GM19438 (cell line): ENCODE measurements at regions not wholly inside any gene's neighbourhood (a gene's known extent, or its start where the extent isn't known, plus 50 kb on each side); places are given as distances from the start of the nearest gene placed in this dataset.

Experiments
- ATAC-seq: cut with Tn5 transposase; IDR thresholded peaks from one replicate; pipeline ENCODE4 v1.9.1; 2021; ENCODE audit warnings: low read depth; ENCODE audit not compliant: unreplicated experiment

DNA sequence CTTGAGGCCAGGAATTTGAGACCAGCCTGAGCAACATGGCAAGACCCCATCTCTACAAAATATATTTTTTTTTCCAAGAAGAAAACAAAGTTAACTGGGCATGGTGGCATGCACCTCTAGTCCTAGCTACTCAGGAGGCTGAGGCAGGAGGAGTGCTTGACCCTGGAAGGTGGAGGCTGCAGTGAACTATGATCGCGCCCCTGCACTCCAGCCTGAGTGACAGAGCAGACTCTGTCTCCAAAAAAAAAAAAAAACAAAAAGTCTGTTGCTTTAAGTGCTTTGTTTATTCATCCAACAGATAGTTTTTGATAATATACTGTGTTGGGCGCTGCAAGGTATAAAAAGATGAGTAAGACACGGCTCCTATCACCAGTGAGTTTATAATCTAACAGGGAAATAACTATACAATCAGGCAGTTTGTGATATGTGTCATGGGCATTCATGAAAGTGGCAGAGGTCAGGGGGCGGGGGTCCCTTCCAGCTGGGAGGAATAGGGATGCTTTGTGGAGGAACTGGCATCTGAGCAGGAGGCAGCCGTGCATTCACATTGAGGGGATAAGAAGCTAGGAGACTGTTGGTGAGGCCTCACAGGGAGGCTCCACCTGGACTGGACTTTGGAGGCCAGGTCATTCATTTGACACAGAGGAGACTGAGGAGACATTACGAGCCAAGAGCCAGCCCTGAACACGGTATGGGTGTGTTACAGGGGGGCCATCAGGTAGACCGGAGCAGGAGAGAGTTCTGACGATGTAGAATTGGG is 67.3 kb upstream of the ERRFI1 start:
- no peak for ATAC-seq

DNA sequence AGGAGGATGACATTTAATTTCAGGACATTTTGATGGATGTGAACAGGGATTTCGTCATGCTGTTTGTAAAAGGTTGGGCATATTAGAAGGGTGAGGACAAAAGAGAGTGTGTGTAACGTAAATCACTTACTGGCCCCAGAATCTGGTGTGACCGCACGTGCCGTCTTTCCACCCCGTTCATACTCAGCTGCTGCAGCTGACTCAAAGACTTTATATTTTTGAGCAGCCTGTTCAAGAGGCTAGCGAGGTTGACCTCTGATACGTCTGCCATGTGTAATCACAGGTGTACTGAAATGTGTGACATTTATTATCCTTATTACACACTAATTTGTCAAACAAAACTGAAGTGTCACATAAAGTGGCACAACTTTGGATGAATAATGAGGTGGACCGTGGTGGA is 66.5 kb upstream of the ERRFI1 start:
- ATAC-seq: no peak

DNA sequence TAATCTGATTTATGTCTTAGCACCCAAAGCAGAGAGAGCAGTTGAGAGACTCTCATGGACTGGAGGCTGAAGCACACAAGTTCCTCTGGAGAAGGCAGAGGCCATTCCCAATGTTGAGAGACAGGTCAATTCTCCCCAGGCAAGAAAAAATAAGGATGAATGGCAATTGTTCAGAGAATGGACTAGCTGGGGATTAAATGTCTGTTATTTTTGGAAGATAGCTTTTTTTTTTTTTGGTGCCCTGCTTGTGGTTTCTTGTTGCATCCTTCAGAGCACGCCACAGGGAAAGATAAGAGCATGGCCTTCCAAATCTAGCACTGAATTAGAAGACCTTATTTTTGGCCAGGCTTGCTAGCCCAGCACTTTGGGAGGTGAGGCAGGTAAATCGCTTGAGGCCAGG is 65.6 kb upstream of the ERRFI1 start:
- ATAC-seq: no peak

DNA sequence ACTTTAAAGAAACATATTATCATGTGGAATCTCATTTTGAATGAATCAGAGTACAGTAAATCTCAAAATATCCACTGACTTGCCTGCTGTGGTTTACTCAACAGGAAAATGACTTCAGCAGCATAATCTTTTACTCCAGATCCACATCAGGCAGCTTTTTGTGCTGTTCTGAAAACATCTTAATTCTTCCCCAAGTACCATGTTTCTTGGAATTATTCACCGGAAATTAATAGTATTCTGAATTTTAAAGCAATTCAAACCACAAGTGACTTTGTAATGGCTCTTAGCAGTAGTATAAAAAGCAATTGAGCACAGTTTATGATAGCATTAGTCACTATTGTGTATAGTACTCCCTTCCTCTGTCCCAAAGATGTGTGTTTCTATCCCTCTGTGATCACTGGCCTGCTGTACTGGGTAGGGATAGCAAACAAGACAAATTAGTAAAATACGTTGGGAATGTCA is 64.2 kb upstream of the ERRFI1 start:
- ATAC-seq: no peak

DNA sequence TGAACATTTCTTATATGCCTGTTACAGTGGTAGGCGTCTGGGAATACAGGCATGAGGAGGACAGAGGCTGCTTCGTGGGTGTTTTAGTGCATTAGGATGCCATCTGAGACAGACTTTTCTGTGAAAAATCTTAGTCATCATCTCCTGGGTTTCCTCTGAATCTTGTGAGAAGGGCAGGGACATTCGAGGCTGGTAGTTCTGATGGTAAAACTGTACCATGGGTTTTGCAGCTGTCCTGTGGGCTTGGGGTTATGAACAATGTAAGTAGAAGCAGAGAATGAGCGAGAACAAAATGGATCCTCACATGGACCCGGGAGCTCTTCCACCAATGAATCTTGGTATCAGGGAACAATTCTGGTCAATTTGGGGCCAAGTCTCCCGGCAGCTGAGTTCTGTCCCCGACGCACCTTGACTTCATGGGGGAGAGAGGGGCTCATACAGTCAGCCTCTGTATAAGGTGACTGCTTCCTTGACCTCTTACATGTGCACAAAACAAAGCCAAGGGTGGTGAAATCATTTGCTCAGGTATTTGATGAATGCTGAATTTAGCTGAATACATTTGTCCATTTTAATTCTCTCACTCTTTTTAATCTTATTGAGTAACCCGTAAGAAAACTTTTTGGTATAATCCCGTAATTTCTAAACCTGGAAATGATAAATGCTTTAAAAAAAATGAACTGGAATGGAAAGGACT is 63.6 kb upstream of the ERRFI1 start:
- no peak for ATAC-seq

DNA sequence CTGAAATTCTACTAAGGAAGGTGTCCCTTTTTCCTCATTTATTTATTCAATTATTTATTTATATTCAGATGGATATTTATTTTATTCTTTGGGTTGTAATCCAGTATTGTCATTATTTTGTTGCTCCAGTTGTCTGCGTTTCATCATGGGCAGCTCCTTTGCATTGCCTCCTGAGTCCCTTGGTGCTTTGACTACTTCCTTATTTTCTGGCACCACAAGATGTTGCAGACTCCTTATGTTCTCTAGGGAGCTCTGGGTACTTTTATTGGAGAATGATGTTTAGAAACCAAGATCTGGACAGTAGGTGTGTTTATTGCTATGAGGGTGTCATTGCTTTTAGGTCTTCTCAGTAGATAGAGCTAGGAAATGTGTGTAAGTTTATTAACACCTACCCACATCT is 59.9 kb upstream of the ERRFI1 start:
- ATAC-seq: no peak

DNA sequence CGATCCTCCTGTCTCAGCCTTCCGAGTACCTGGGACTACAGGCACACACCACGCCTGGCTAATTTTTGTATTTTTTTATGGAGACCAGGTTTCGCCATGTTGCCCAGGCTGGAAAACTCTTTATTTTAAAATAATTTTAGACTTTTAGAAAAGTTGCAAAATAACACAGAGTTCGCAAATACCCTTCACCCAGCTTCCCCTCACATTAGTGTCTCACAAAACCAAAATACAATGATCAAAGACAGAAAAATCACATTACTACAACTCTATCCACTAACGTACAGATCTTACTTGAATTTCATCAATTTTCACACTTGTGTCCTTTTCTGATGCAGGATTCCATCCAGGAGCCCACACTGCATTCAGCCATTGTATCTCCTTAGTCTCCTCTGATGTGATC is 58.8 kb upstream of the ERRFI1 start:
- no peak for ATAC-seq

DNA sequence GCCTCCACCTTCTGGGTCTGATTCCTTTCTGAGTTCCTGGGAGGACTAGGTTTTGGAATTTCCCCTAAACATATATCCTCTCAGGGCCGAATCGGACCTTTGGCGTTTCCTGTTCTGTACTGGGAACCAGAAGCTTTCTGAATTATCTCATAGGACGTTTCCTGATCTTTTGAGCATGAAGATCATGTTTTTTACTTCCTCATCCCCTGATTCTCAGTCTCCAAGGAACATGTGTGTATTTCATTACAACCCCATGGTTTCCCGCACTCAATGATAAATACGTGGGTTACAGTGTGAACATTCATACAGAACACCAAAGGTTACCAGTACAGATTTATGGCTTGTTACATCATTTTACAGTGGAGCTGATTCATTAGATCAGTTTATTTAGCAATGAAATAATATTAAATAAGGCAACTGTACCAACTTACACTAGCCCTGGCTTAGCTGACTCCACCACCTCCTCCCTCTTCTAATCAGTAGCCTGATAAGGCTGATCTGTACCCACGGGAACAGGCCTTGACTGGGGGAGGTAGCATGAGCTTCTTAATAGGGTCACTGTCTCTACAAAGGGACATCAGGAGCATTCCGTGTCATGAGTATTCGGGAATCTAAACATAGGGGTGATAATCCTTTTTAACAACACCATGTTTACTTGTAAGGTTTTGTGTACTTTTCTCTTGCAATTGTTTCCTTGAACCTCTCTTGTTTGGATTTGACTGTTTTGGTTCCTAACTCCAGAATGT is 57.8 kb upstream of the ERRFI1 start:
- no peak for ATAC-seq

DNA sequence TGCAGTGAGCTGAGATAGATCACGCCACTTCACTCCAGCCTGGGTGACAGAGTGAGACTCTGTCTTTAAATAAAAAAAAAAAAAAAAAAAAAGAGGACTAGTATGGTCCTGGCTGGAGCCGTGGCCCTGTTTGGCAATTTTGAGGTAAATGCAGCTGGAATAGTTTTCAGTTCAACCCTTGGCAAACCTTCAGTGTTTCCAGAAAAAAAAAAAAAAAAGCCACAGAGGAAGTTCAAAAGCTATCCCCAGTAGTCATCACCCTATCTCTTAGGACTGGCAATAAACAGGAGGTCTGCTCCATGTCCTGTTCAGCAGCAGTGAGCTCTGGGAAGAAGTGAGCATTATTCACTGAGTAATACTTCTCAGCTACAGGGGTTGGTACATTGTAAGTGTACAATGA is 56.8 kb upstream of the ERRFI1 start:
- ATAC-seq: no peak

DNA sequence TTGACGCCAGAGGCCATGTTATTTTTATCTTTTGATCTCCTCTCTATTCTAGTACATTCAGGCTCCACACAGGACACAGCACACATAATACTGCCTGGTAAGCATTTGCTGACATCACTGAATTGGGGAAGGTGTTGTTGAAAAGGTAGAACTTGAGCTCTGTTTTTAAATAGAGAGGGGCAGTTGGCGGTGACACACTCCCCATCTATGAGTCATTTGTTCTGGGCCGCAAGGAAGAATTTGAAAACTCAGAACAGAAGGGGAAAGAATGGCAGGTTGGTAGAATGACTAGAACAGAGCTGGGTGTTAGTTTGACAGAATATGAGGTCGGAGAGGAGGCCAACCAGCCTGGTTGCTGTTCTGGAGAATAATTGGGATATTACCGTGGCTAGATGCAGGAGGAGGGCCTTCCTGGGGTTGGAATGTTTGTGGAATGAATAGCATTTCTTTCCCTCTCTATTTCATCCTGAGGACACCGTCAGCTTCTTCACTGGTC is 52.1 kb upstream of the ERRFI1 start:
- no peak for ATAC-seq

DNA sequence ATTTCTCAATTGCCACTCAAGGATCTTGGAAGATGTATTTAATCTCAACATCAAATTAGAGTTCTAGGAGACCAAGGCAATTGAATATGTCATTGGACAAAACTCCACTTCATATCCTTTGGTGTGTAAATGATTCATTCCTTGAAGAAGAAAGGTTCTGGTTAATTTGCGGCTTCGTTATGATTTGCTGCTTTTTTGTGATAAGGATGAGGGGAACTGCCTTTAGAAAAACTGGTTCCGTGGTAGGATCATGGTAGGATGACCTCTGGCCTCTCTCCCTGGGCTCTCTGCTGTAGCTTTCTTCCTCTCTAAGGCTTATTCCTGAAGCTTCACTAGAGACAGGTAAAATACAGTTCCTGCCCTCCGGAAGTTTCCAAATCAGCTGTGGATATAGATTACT is 51.5 kb upstream of the ERRFI1 start:
- ATAC-seq: no peak

DNA sequence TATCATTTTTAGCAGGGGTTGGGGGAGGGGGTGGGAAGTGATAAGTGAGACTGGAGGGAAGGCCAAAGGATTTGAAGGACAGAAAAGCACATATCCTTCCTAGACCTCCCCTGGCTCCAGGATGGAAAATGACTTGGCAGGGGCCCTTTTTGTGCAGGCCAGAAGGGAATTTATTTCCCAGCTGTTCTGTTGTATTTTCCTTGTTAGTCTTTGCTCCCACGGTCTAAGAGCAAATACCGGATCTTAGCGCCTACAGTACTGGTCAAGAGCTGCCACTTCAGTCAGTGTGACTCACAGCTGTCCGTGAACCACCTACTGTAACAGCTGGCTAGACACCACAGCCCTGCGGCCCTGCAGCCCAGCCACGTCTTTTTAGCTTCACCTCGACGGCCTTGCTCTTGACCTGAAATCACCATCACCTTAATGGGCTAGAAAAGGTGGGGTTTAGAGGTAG is 51.0 kb upstream of the ERRFI1 start:
- ATAC-seq: no peak

DNA sequence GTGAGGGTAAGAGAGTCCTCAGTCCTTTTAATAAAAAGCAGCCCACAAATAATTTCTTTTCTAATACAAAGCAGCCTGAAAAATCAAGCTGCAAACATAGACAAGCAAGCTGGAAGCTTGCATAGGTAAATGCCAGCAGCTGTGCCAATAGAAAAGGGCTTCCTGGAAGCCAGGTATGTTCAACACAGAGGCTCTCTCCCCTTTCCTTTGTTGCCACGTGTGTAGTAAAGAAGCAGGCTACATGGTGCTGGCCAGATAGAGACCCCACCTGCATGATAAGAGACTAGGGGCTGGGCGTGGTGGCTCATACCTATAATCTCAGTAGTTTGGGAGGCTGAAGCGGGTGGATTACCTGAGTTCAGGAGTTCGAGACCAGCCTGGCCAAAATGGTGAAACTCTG is 50.1 kb upstream of the ERRFI1 start:
- ATAC-seq: no peak
